ENCODE measurements at regions not wholly inside any gene's neighbourhood (a gene's known extent, or its start where the extent isn't known, plus 50 kb on each side); places are given as distances from the start of the nearest gene placed in this dataset.

- TF ChIP-seq CTCF (IDR thresholded peaks at IDR 0.05) = no peak
- no peak for TF ChIP-seq EP300 (IDR thresholded peaks at IDR 0.05)
Observed at GRCh38 chr1:19591482-19592091, 52.5 kb upstream of the NBL1 start.
